MCF 10A (cell line): ENCODE measurements at regions not wholly inside any gene's neighbourhood (a gene's known extent, or its start where the extent isn't known, plus 50 kb on each side); places are given as distances from the start of the nearest gene placed in this dataset.

Experiments
- BruUV-seq: library from RNA; stranded (reverse); fragments of 400-500 nt; replicated peaks from 2 replicates; lab custom pipeline; 2021; lab: Mats Ljungman, UMichigan
- CTCF ChIA-PET: fragments of 300-600 bp; sonication (Branson Sonifier 250); formaldehyde crosslinking; extraction: SDS; loops from one replicate; lab custom pipeline; 2021; ENCODE audit warnings: antibody characterized with exemption, inconsistent platforms; lab: Yijun Ruan, JAX
- POLR2A ChIA-PET: fragments of 300-600, 350-650 bp; sonication (Branson Sonifier 250); formaldehyde crosslinking; extraction: SDS; loops from one replicate; lab custom pipeline; 2020; ENCODE audit warnings: antibody characterized with exemption, inconsistent platforms; lab: Yijun Ruan, JAX
- DNase-seq: peaks from one replicate; pipeline ENCODE4 v3.0.0-alpha.2; 2018; ENCODE audit not compliant: unreplicated experiment
- H3K27ac Mint-ChIP-seq: one replicate; pipeline ENCODE4 v1.8.0; 2022; ENCODE audit warnings: mild to moderate bottlenecking, low read depth, mixed read lengths; ENCODE audit not compliant: unreplicated experiment
- H3K27me3 Mint-ChIP-seq: one replicate; pipeline ENCODE4 v1.8.0; 2022; ENCODE audit warnings: mixed read lengths; ENCODE audit not compliant: insufficient read depth, unreplicated experiment
- H3K36me3 Mint-ChIP-seq: one replicate; pipeline ENCODE4 v1.8.0; 2022; ENCODE audit warnings: mild to moderate bottlenecking, moderate library complexity, mixed read lengths; ENCODE audit not compliant: insufficient read depth, unreplicated experiment
- H3K4me1 Mint-ChIP-seq: one replicate; pipeline ENCODE4 v1.8.0; 2022; ENCODE audit warnings: mixed read lengths; ENCODE audit not compliant: insufficient read depth, unreplicated experiment
- H3K4me3 Mint-ChIP-seq: one replicate; pipeline ENCODE4 v1.8.0; 2022; ENCODE audit warnings: mild to moderate bottlenecking, moderate library complexity, mixed read lengths; ENCODE audit not compliant: unreplicated experiment
- H3K9me3 Mint-ChIP-seq: one replicate; pipeline ENCODE4 v1.8.0; 2022; ENCODE audit warnings: mixed read lengths; ENCODE audit not compliant: unreplicated experiment
- CTCF ChIP-seq: fragments of 200-600 bp; IDR thresholded peaks from one replicate; pipeline ENCODE4 v1.8.0; 2022; ENCODE audit warnings: antibody characterized with exemption, mild to moderate bottlenecking; ENCODE audit not compliant: unreplicated experiment
- intact Hi-C: fragments of 100-400 bp; cut with micrococcal nuclease; formaldehyde crosslinking; loops from 2 replicates; pipeline ENCODE4 v1.14.1; 2022

GRCh38 chr5:136430081-136430480 lies 64.7 kb upstream of the TRPC7 start:
- no peak for DNase-seq
- no peak overlapping the region for H3K27ac Mint-ChIP-seq
- H3K9me3 Mint-ChIP-seq = no peaks in the 10 kb centered on the region
- ChIA-PET POLR2A (no interaction called here), CTCF (interaction anchor here (0.7 kb wide), 1 partner anchor 460 kb away, joined by 3 read pairs; no protein-coding TSS in a partner anchor)
- no peak for TF ChIP-seq CTCF
- H3K36me3 Mint-ChIP-seq = no peaks in the 10 kb centered on the region
- H3K27me3 Mint-ChIP-seq = peaks cover 80% of the 10 kb centered on the region
- H3K4me1 Mint-ChIP-seq = no peaks in the 10 kb centered on the region
- intact Hi-C loops = no loop called here
- no TSS peak for BruUV-seq
- no peak overlapping the region for H3K4me3 Mint-ChIP-seq

GRCh38 chr5:136427426-136427825 lies 62.1 kb upstream of the TRPC7 start:
- peaks cover 63% of the 10 kb centered on the region for H3K27me3 Mint-ChIP-seq
- intact Hi-C loops = no loop called here
- no peak overlapping the region for H3K27ac Mint-ChIP-seq
- no peaks in the 10 kb centered on the region for H3K4me1 Mint-ChIP-seq
- CTCF ChIA-PET = interaction anchor here (1.2 to 1.3 kb wide), 2 partner anchors 59 to 178 kb away, joined by 3 to 4 read pairs; no protein-coding TSS in a partner anchor
- no peak for DNase-seq
- POLR2A ChIA-PET = no interaction called here
- no peak for TF ChIP-seq CTCF
- BruUV-seq = no TSS peak
- no peaks in the 10 kb centered on the region for H3K9me3 Mint-ChIP-seq
- H3K4me3 Mint-ChIP-seq = no peak overlapping the region
- H3K36me3 Mint-ChIP-seq = no peaks in the 10 kb centered on the region

- no peaks in the 10 kb centered on the region for H3K36me3 Mint-ChIP-seq
- TF ChIP-seq CTCF = no peak
- no peak for DNase-seq
- no peaks in the 10 kb centered on the region for H3K4me1 Mint-ChIP-seq
- CTCF ChIA-PET = interaction anchor here (0.6 to 1.9 kb wide), 6 partner anchors 9 to 175 kb away, joined by 3 to 8 read pairs (median 4); no protein-coding TSS in a partner anchor
- intact Hi-C loops = loop anchor here (1.0 to 2.0 kb wide), 5 partner anchors 52 to 539 kb away; partner anchors contain the start of gene TRPC7
- POLR2A ChIA-PET = no interaction called here
- H3K27ac Mint-ChIP-seq = no peak overlapping the region
- no TSS peak for BruUV-seq
- H3K27me3 Mint-ChIP-seq = peaks cover 70% of the 10 kb centered on the region
- no peaks in the 10 kb centered on the region for H3K9me3 Mint-ChIP-seq
- H3K4me3 Mint-ChIP-seq = no peak overlapping the region
Observed at GRCh38 chr5:136425921-136426320, 60.6 kb upstream of the TRPC7 start.

GRCh38 chr5:136424835-136425584 lies 59.7 kb upstream of the TRPC7 start:
- intact Hi-C loops = loop anchor here (1.0 to 2.0 kb wide), 5 partner anchors 51 to 538 kb away; partner anchors contain the start of gene TRPC7
- CTCF ChIA-PET = interaction anchor here (0.6 to 1.9 kb wide), 8 partner anchors 8 to 466 kb away, joined by 3 to 8 read pairs (median 4); no protein-coding TSS in a partner anchor

More at GRCh38 chr5:136424835-136425584, 59.7 kb upstream of the TRPC7 start:
- H3K27ac Mint-ChIP-seq = no peak overlapping the region
- H3K4me3 Mint-ChIP-seq = no peak overlapping the region
- POLR2A ChIA-PET = no interaction called here
- no peaks in the 10 kb centered on the region for H3K4me1 Mint-ChIP-seq
- no peaks in the 10 kb centered on the region for H3K36me3 Mint-ChIP-seq
- peak; percentile 94 for TF ChIP-seq CTCF
- H3K9me3 Mint-ChIP-seq = no peaks in the 10 kb centered on the region
- BruUV-seq = no TSS peak
- DNase-seq = peak; percentile 90
- H3K27me3 Mint-ChIP-seq = peaks cover 75% of the 10 kb centered on the region
